Right cardiac atrium (tissue), 5 donors: ENCODE measurements at regions not wholly inside any gene's neighbourhood (a gene's known extent, or its start where the extent isn't known, plus 50 kb on each side); places are given as distances from the start of the nearest gene placed in this dataset.
"Not testable (repeated sequence)": the region's sequence is repeated elsewhere in the genome, so short reads cannot be mapped to it uniquely, and the experiment has no call there.

Experiments
- ATAC-seq, 2 donors: fragments of 200-7000 bp; cut with Tn5 transposase; one replicate each; pipeline versions ENCODE4 v1.8.0 to v1.9.1; 2020; ENCODE audit warnings: moderate library complexity in 2 of 2, mild to moderate bottlenecking in 1 of 2
- DNase-seq, 3 donors: peaks; one replicate each; pipeline ENCODE4 v3.0.0-alpha.2; 2020
- H3K27ac ChIP-seq: one replicate; pipeline ENCODE4 v1.5.1; 2013; ENCODE audit warnings: mild to moderate bottlenecking, low read length, control low read depth, moderate library complexity
- H3K27me3 ChIP-seq: one replicate; pipeline ENCODE4 v1.6.1; 2013; ENCODE audit not compliant: control insufficient read depth, insufficient read depth
- H3K4me1 ChIP-seq: one replicate; pipeline ENCODE4 v1.6.1; 2013; ENCODE audit warnings: low read length; ENCODE audit not compliant: control insufficient read depth, insufficient read depth
- H3K4me3 ChIP-seq: one replicate; pipeline ENCODE4 v1.5.1; 2013; ENCODE audit warnings: low read length, control low read depth
- H3K9me3 ChIP-seq: one replicate; pipeline ENCODE4 v1.6.1; 2013; ENCODE audit warnings: low read length; ENCODE audit not compliant: control insufficient read depth
- WGBS: extraction: QIAGEN DNeasy Blood & Tissue Kit; methylation state at CpG from one replicate; pipeline ENCODE4 v1.1.7; 2013; 5-methylcytosine and 5-hydroxymethylcytosine counted together
- intact Hi-C, 4 donors: fragments of 100-400 bp; cut with DNase I; formaldehyde crosslinking; loops; one replicate each; pipeline versions ENCODE4 v1.11.0 to v1.14.0; 2022 to 2023
- donor health status: healthy with polysubstance abuse.
- donor health status: DM: no; HTN: yes; CAD: no.
- donor health status: DM: no; HTN: no; CAD: no.
- donor health status: DM: no; HTN: yes; CAD: no; lungs with severe emphysema.
- donor health status: DM: yes; HTN: yes; CAD: no.

DNA sequence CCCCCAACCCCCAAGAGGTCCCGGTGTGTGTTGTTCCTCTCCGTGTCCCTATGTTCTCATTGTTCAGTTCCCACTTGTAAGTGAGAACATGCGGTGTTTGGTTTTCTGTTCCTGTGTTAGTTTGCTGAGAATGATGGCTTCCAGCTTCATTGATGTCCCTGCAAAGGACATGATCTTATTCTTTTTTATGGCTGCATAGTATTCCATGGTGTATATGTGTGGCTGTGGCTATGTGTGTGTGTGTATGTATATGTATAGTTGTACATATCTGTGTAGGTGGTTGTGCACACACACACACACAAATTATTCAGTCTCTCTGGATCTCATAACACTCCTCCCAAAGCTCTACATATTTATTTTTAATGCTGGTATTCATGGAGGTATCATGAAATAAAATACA is 165.8 kb upstream of the KAZN start:
- H3K27me3 ChIP-seq, H3K4me3 ChIP-seq, ATAC-seq, H3K27ac ChIP-seq, DNase-seq, intact Hi-C loops, H3K9me3 ChIP-seq, H3K4me1 ChIP-seq: not testable (repeated sequence)
- WGBS = 96% methylated on average over 3 of the region's 3 CpGs

DNA sequence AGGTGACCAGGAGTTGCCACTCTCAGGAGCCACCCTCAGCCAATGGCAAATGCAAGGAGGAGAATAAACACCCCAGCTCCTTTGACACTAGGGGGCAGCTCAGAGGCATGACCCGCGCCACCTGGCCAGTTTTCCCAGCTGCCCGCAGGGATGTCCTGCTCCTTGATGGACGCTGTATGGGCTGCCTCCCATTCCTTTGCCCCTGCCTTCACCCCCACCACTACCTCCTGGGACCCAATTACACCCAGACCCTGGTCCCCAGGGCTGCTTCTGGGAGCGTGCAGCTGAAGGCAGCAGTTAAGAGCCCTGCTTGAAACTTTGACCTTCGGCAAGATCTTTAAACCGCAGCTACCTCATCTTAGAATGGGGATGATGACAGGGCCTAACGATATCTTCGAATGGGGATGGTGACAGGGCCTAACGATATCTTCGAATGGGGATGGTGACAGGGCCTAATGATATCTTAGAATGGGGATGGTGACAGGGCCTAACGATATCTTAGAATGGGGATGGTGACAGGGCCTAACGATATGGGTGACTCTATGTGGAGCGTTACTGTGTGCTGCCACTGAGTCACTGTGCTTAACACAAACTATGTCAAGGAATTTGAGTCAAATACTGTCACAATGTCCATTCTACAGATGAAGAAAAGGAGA is 163.0 kb upstream of the KAZN start:
- intact Hi-C loops = no loop called here
- H3K27ac ChIP-seq = no peak overlapping the region
- H3K27me3 ChIP-seq = no peaks in the 10 kb centered on the region
- no peak for ATAC-seq
- 67% methylated on average over 14 of the region's 14 CpGs for WGBS
- H3K4me3 ChIP-seq = no peak overlapping the region
- no peak for DNase-seq
- H3K9me3 ChIP-seq = no peaks in the 10 kb centered on the region
- no peaks in the 10 kb centered on the region for H3K4me1 ChIP-seq

DNA sequence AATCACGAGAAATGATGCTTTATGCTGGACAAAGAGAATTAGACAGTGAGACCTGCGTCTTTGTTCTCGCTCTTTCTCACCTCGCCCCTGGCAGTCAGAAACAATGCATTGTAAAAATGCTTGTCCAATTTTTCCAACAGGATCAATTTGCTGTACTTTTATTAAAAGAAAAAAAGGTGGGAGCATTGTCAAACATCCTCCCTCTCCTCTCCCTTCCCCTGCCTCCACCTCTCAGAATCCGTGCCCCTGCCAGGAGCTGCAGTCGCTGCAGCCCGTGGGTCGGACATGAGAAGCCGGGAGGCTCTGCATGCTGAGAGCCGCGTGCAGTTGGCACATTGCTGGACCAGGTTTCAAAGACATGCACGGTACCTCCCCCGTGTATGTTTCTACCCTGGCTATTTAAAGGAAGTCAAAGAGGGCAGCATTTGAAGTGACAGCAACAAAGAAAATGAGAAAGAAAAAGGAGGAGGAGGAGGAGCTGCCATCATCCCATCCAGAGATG is 161.0 kb upstream of the KAZN start:
- no peaks in the 10 kb centered on the region for H3K9me3 ChIP-seq
- no peak for ATAC-seq
- intact Hi-C loops = no loop called here
- no peaks in the 10 kb centered on the region for H3K4me1 ChIP-seq
- H3K4me3 ChIP-seq = no peak overlapping the region
- H3K27ac ChIP-seq = no peak overlapping the region
- H3K27me3 ChIP-seq = no peaks in the 10 kb centered on the region
- DNase-seq = no peak
- WGBS = 41% methylated on average over 13 of the region's 13 CpGs

DNA sequence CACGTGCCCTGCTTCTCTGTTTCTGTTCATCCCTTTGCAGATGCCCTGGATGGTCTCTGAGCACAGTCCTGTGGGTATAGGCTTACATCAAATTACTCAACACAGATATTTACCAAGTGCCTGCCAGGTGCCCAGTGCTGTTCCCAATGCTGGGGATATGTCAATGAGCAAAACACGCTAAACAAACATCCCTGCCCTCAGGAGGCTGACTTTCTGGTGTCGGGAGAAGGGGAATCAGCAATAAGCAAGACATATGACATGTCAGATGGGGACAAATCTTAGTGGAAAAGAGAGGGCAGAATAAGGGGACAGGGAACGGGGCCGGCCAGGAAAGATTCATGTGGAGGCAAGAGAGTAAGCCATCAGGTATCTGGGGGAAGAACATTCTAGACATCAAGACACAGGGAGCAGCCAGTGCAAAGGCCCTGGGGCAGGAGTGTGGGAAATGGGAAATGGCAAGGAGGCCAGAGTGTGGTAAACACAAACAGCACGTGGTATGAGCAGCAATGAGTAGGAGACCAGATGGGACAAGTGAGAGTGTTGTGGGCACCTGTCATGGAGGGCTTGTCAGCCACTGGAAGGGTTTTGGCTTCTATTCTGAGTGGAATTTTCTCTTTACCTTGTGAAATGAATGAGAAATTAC is 160.2 kb upstream of the KAZN start:
- no peak overlapping the region for H3K4me3 ChIP-seq
- ATAC-seq (no peak), DNase-seq (no peak)
- WGBS = 77% methylated on average over 6 of the region's 6 CpGs
- intact Hi-C loops = no loop called here
- no peaks in the 10 kb centered on the region for H3K4me1 ChIP-seq
- no peaks in the 10 kb centered on the region for H3K27me3 ChIP-seq
- no peak overlapping the region for H3K27ac ChIP-seq
- no peaks in the 10 kb centered on the region for H3K9me3 ChIP-seq

DNA sequence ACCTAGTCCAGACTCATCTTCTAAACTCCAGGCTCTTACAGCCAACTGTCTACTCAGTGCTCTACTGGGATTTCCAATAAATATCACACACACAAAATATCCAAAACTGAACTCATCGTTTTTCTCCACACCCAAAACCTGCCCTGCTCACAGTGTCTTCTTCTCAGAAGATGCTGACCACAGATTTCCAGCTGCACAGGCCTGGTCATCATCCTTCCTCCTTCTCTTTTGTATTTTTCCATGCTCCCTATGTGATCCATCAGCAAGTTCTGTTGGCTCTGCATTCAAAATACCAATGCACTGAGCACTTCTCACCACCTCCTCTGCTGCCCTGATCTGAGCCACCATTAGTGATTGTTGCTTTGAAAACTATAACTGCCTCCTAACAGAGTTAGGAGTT is 159.5 kb upstream of the KAZN start:
- ATAC-seq (no peak), DNase-seq (no peak)
- 64% methylated on average over 1 of the region's 1 CpG for WGBS
- Histone ChIP-seq H3K27me3 (no peaks in the 10 kb centered on the region), H3K4me1 (no peaks in the 10 kb centered on the region), H3K27ac (no peak overlapping the region), H3K9me3 (no peaks in the 10 kb centered on the region), H3K4me3 (no peak overlapping the region)
- intact Hi-C loops = no loop called here

DNA sequence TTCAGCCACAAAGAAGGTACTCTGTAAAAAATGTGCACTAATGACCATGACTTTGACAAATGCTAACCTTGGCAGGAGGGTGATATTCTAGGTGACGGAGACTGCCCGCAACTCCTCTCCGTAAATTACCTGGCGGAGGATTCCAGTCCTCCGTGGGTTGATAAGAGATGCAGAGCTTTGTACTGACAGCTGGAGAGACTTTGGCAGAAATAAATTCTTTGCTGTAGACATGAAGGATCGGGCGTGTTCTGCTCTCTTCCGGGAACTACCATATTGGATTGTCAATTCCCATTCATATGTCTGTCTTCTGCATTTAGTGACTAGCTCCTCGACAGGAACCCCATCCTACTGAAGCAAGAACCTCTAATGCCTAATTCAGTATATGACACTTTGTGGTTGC is 158.3 kb upstream of the KAZN start:
- no peaks in the 10 kb centered on the region for H3K27me3 ChIP-seq
- DNase-seq (no peak), ATAC-seq (no peak)
- whole genome bisulfite sequencing = 87% methylated on average over 9 of the region's 9 CpGs
- H3K9me3 ChIP-seq = no peaks in the 10 kb centered on the region
- no peaks in the 10 kb centered on the region for H3K4me1 ChIP-seq
- no peak overlapping the region for H3K4me3 ChIP-seq
- intact Hi-C loops = no loop called here
- no peak overlapping the region for H3K27ac ChIP-seq

DNA sequence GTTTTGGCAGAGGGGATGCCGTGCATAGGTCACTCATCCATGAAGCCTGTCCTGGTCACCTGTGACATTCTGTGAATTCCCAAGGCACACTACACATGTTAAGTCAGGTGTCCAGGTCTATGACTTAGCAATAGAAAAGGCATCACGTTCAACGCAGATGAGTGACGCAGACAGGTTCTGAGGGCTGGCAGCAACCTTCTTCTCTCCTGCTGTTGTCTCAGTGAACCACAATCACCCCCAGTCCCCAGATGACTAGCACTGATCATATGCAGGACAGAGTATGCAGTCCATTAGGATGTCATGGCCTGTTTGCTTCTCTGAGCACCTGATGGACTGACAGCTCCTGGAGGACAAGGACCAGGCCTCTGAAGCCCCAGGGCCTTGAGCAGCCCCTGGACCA is 157.8 kb upstream of the KAZN start:
- no peak overlapping the region for H3K27ac ChIP-seq
- no peaks in the 10 kb centered on the region for H3K27me3 ChIP-seq
- H3K9me3 ChIP-seq = no peaks in the 10 kb centered on the region
- intact Hi-C loops = no loop called here
- 90% methylated on average over 4 of the region's 4 CpGs for WGBS
- no peak overlapping the region for H3K4me3 ChIP-seq
- no peaks in the 10 kb centered on the region for H3K4me1 ChIP-seq
- DNase-seq (no peak), ATAC-seq (no peak)

DNA sequence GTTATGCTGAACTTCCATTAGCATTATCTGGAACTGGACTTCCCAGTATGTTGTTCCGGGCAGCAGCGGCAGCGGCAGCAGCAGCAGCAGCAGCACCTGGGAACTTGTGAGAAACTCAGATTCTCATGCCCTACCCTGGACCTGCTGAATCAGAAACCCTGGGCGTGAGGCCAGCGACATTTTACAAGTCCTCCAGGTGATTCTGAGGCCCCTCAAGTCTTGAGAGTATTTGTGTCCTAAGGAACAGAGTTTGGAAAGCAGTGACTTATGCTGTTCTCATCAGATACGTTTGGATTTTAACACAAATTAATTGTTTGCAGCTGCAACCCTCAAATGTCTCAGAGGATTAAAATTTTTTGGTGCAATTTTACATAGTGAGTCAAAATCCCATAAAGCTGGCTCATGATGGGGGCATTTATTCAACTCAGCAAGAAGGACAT is 157.2 kb upstream of the KAZN start:
- H3K27me3 ChIP-seq = no peaks in the 10 kb centered on the region
- ATAC-seq = no peak
- H3K4me1 ChIP-seq = no peaks in the 10 kb centered on the region
- 85% methylated on average over 6 of the region's 6 CpGs for WGBS
- H3K9me3 ChIP-seq = no peaks in the 10 kb centered on the region
- H3K4me3 ChIP-seq = no peak overlapping the region
- intact Hi-C loops = no loop called here
- no peak for DNase-seq
- H3K27ac ChIP-seq = no peak overlapping the region

DNA sequence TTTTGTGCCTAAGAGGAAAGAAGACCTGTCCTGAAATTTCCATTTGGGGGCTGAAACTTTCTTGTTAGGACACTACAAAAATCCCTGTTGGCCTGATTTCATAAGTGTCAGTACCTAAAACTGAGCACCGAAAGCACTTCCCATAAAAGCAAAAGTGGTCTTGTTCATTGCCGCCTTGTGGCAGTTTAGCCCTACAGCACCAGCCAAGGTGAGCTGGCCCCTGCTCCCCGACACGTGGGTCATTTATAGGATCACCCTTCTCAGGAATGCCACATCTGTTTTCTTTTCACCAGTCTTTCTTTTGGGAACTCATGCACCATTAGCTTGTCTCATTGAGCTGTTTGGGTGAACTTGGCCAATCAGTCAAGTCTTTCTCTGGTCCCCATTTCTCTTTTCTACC is 155.8 kb upstream of the KAZN start:
- ATAC-seq = no peak
- no peak for DNase-seq
- no peak overlapping the region for H3K4me3 ChIP-seq
- no peaks in the 10 kb centered on the region for H3K4me1 ChIP-seq
- no peaks in the 10 kb centered on the region for H3K27me3 ChIP-seq
- H3K27ac ChIP-seq = no peak overlapping the region
- no peaks in the 10 kb centered on the region for H3K9me3 ChIP-seq
- intact Hi-C loops = no loop called here
- WGBS = 75% methylated on average over 4 of the region's 4 CpGs

DNA sequence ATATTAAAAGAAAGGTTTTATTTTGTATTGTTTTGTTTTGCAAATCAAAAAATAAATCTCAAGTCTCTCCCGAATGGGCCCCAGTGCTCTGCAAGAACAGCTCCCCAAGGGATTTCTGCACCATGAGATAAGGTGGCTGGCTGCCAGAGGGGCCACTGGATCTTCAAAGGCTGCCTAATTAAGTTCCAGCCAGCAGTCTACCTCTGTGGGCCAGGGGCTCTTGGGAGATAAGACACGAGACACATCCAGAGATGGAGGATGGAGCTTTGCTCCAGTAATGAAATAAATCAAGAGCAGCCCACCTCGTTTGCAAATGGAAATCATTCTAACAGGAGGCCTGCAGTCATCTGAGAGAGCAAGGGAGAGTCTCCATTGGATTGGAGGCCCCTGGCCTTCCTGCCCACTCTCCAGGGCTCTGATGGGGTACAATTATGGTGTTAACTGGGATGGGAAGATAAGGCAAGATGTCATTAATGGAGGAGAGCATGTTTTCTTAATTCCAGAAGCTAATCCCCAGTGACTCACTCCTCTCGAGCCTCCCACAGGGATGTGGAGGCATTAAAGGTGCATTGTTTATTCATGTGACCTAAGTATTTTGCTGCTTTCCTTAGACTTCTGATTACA is 155.2 kb upstream of the KAZN start:
- no peak overlapping the region for H3K4me3 ChIP-seq
- 34% methylated on average over 4 of the region's 4 CpGs for WGBS
- intact Hi-C loops = no loop called here
- no peaks in the 10 kb centered on the region for H3K4me1 ChIP-seq
- H3K27me3 ChIP-seq = no peaks in the 10 kb centered on the region
- H3K27ac ChIP-seq = no peak overlapping the region
- no peaks in the 10 kb centered on the region for H3K9me3 ChIP-seq
- ATAC-seq = no peak
- no peak for DNase-seq

DNA sequence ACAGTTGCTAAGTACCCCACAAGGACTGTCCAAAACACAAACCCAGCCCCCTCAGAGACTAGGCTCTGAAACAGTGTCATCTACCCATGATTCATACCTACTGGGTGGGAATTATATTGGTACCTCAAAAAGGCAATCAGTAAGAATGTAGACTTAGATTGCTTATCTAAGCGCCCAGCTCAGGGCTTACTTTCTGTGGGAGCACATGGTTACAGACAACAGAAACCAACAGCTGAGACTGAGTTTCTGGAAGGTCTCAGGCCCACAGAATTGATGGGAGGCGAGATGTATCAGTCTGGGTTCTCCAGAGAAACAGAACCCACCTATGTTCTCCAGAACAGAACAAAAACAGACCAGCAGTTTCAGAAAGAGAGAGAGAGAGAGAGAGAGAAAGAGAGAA is 147.3 kb upstream of the KAZN start:
- DNase-seq = no peak
- WGBS = 71% methylated on average over 2 of the region's 2 CpGs
- no peak overlapping the region for H3K27ac ChIP-seq
- H3K4me3 ChIP-seq = no peak overlapping the region
- ATAC-seq = no peak
- H3K27me3 ChIP-seq = no peaks in the 10 kb centered on the region
- intact Hi-C loops = no loop called here
- H3K9me3 ChIP-seq = no peaks in the 10 kb centered on the region
- no peaks in the 10 kb centered on the region for H3K4me1 ChIP-seq
